ENCODE measurements at regions not wholly inside any gene's neighbourhood (a gene's known extent, or its start where the extent isn't known, plus 50 kb on each side); places are given as distances from the start of the nearest gene placed in this dataset.
A peak's percentile ranks its signal among the peaks of the same experiment; 100 is the strongest.

- CTCF ChIA-PET = no interaction called here
- ATAC-seq = no peak
- H3K9me3 ChIP-seq (ENCODE audit: control insufficient read depth, insufficient read depth, low read depth, low read length) = no peaks in the 10 kb centered on the region
- intact Hi-C loops (cut with micrococcal nuclease; ENCODE audit: unreplicated experiment) = no loop called here
- no peak overlapping the region for H3K27ac ChIP-seq (ENCODE audit: low read length)
- POLR2A ChIA-PET = no interaction called here
- no peaks in the 10 kb centered on the region for H3K4me1 ChIP-seq (ENCODE audit: control insufficient read depth, insufficient read depth, low read length)
- H3K27me3 ChIP-seq (ENCODE audit: control insufficient read depth, insufficient read depth, low read length) = no peaks in the 10 kb centered on the region
- in situ Hi-C loops (cut with HindIII; ENCODE audit: low pct_unique_long_range_greater_than_20kb, low sequenced_read_pairs) = no loop called here
- no peaks in the 10 kb centered on the region for H3K36me3 ChIP-seq (ENCODE audit: control insufficient read depth, insufficient read depth, low read length)
- no TSS peak for BruUV-seq (replicated peaks)
- no peak overlapping the region for H3K4me3 ChIP-seq (ENCODE audit: low read depth in 2 of 2, low read length in 2 of 2)
- no peak for DNase-seq (ENCODE audit: low read depth, low spot score)
- TF ChIP-seq SIN3A (IDR thresholded peaks at IDR 0.05; ENCODE audit: borderline replicate concordance, insufficient read depth, low read depth, low read length) (no peak), POLR2AphosphoS5 (IDR thresholded peaks at IDR 0.05; ENCODE audit: low read depth, low read length) (no peak), REST (IDR thresholded peaks at IDR 0.05; ENCODE audit: insufficient read depth in 1 of 2, low read depth in 2 of 2, low read length in 1 of 2) (no peak), CTCF (IDR thresholded peaks at IDR 0.05) (no peak), TCF7L2 (IDR thresholded peaks at IDR 0.05; ENCODE audit: low read depth, low read length) (no peak)
These were observed 769.3 kb downstream of the SORCS1 start for GRCh38 chr10:106395041-106395749.

- no peak overlapping the region for H3K27ac ChIP-seq (ENCODE audit: low read length)
- in situ Hi-C loops (cut with HindIII; ENCODE audit: low pct_unique_long_range_greater_than_20kb, low sequenced_read_pairs) (no loop called here), intact Hi-C loops (cut with micrococcal nuclease; ENCODE audit: unreplicated experiment) (no loop called here)
- H3K4me1 ChIP-seq (ENCODE audit: control insufficient read depth, insufficient read depth, low read length) = no peaks in the 10 kb centered on the region
- ATAC-seq (peak; percentile 62), DNase-seq (ENCODE audit: low read depth, low spot score) (no peak)
- POLR2A ChIA-PET = no interaction called here
- no peaks in the 10 kb centered on the region for H3K36me3 ChIP-seq (ENCODE audit: control insufficient read depth, insufficient read depth, low read length)
- BruUV-seq (replicated peaks) = no TSS peak
- no peak overlapping the region for H3K4me3 ChIP-seq (ENCODE audit: low read depth in 2 of 2, low read length in 2 of 2)
- no peaks in the 10 kb centered on the region for H3K27me3 ChIP-seq (ENCODE audit: control insufficient read depth, insufficient read depth, low read length)
- CTCF ChIA-PET = no interaction called here
- H3K9me3 ChIP-seq (ENCODE audit: control insufficient read depth, insufficient read depth, low read depth, low read length) = no peaks in the 10 kb centered on the region
- TF ChIP-seq REST (IDR thresholded peaks at IDR 0.05; ENCODE audit: insufficient read depth in 1 of 2, low read depth in 2 of 2, low read length in 1 of 2) (no peak), CTCF (IDR thresholded peaks at IDR 0.05) (no peak), POLR2AphosphoS5 (IDR thresholded peaks at IDR 0.05; ENCODE audit: low read depth, low read length) (no peak), TCF7L2 (IDR thresholded peaks at IDR 0.05; ENCODE audit: low read depth, low read length) (no peak), SIN3A (IDR thresholded peaks at IDR 0.05; ENCODE audit: borderline replicate concordance, insufficient read depth, low read depth, low read length) (no peak)
These were observed 771.7 kb downstream of the SORCS1 start for GRCh38 chr10:106392778-106393177.

Data from Panc1 (cell line).